Neural cell (in vitro differentiated cells): ENCODE measurements at regions not wholly inside any gene's neighbourhood (a gene's known extent, or its start where the extent isn't known, plus 50 kb on each side); places are given as distances from the start of the nearest gene placed in this dataset.

ENCODE experiments used
- H2AFZ ChIP-seq: fragments of 200-600, 300-800 bp; sonication (generic), shearing (Covaris generic); 2 replicates; pipeline ENCODE4 v1.6.0; 2014; ENCODE audit warnings: low read depth, mild to moderate bottlenecking, antibody characterized with exemption, low read length, moderate library complexity
- H3F3A ChIP-seq: fragments of 200-600 bp; shearing (Covaris generic); 2 replicates; pipeline ENCODE4 v1.6.1; 2016; ENCODE audit warnings: mild to moderate bottlenecking, moderate library complexity, mixed read lengths, antibody characterized with exemption, low read length; ENCODE audit not compliant: insufficient read depth, poor library complexity, severe bottlenecking
- H3K27ac ChIP-seq: fragments of 200-600, 300-800 bp; sonication (generic), shearing (Covaris generic); 2 replicates; pipeline ENCODE4 v1.5.1; 2014; ENCODE audit warnings: mild to moderate bottlenecking, low read length, moderate library complexity
- H3K27me3 ChIP-seq: fragments of 300-800, 200-600 bp; sonication (generic), shearing (Covaris generic); 2 replicates; pipeline ENCODE4 v1.6.0; 2014; ENCODE audit warnings: mild to moderate bottlenecking, low read depth, low read length, moderate library complexity; ENCODE audit not compliant: insufficient read depth
- H3K36me3 ChIP-seq: fragments of 300-800, 200-600 bp; sonication (generic), shearing (Covaris generic); 2 replicates; pipeline ENCODE4 v1.5.1; 2014; ENCODE audit warnings: mild to moderate bottlenecking, antibody characterized with exemption, low read length, moderate library complexity; ENCODE audit not compliant: insufficient read depth
- H3K4me2 ChIP-seq: fragments of 300-800, 200-600 bp; sonication (generic), shearing (Covaris generic); 2 replicates; pipeline ENCODE4 v1.6.0; 2014; ENCODE audit warnings: mild to moderate bottlenecking, low read length
- H3K4me3 ChIP-seq: fragments of 300-800, 200-600 bp; sonication (generic), shearing (Covaris generic); 2 replicates; pipeline ENCODE4 v1.5.1; 2014; ENCODE audit warnings: mild to moderate bottlenecking, low read length, moderate library complexity
- H3K79me2 ChIP-seq: fragments of 200-600 bp; shearing (Covaris generic); replicated peaks from 2 replicates; pipeline ENCODE4 v1.6.0; 2014; ENCODE audit warnings: mild to moderate bottlenecking, low read length, moderate library complexity; ENCODE audit not compliant: insufficient read depth
- H3K9ac ChIP-seq: fragments of 300-800, 200-600 bp; sonication (generic), shearing (Covaris generic); 2 replicates; pipeline ENCODE4 v1.6.1; 2016; ENCODE audit warnings: mild to moderate bottlenecking, low read length, mixed read lengths
- H3K9me2 ChIP-seq: fragments of 200-600 bp; shearing (Covaris generic); 2 replicates; pipeline ENCODE4 v1.6.1; 2016; ENCODE audit warnings: mild to moderate bottlenecking, low read length, mixed read lengths; ENCODE audit not compliant: insufficient read depth
- H3K9me3 ChIP-seq: fragments of 200-600, 300-800 bp; sonication (generic), shearing (Covaris generic); 2 replicates; pipeline ENCODE4 v1.6.1; 2016; ENCODE audit warnings: mild to moderate bottlenecking, mixed run types, low read length, moderate library complexity, mixed read lengths
- H4K20me1 ChIP-seq: fragments of 200-600 bp; shearing (Covaris generic); 2 replicates; pipeline ENCODE4 v1.6.1; 2016; ENCODE audit warnings: mild to moderate bottlenecking, mixed run types; ENCODE audit not compliant: insufficient read depth
- EP300 ChIP-seq: fragments of 450-650 bp; conservative IDR thresholded peaks from 2 replicates; pipeline ENCODE4 v1.6.1; 2014; ENCODE audit warnings: antibody characterized with exemption, mild to moderate bottlenecking, moderate library complexity; ENCODE audit not compliant: poor library complexity, severe bottlenecking
- EZH2 ChIP-seq: fragments of 200-600, 300-800 bp; shearing (Covaris generic), sonication (generic); IDR thresholded peaks from 2 replicates; pipeline ENCODE4 v1.6.1; 2014; ENCODE audit warnings: antibody characterized with exemption, low read length, borderline replicate concordance, mild to moderate bottlenecking; ENCODE audit not compliant: insufficient read depth, poor library complexity, severe bottlenecking
- MXI1 ChIP-seq: fragments of 450-650 bp; conservative IDR thresholded peaks from 2 replicates; pipeline ENCODE4 v1.6.1; 2014; ENCODE audit warnings: antibody characterized with exemption, mild to moderate bottlenecking; ENCODE audit not compliant: poor library complexity, severe bottlenecking
- POLR2AphosphoS5 ChIP-seq: IDR thresholded peaks from 2 replicates; pipeline ENCODE4 v1.6.1; 2012
- RAD21 ChIP-seq: fragments of 450-650 bp; conservative IDR thresholded peaks from 2 replicates; pipeline ENCODE4 v1.6.1; 2014; ENCODE audit warnings: antibody characterized with exemption, mild to moderate bottlenecking, moderate library complexity
- SMC3 ChIP-seq: fragments of 450-650 bp; conservative IDR thresholded peaks from 2 replicates; pipeline ENCODE4 v1.6.1; 2014; ENCODE audit warnings: antibody characterized with exemption, mild to moderate bottlenecking, moderate library complexity; ENCODE audit not compliant: poor library complexity
- TAF1 ChIP-seq: IDR thresholded peaks from 2 replicates; pipeline ENCODE4 v1.6.1; 2012; ENCODE audit warnings: low read depth
- TF ChIP-seq, protein P1 (sequence below): IDR thresholded peaks from 2 replicates; pipeline ENCODE4 v1.6.1; 2012; ENCODE audit warnings: borderline replicate concordance
- TF ChIP-seq, protein P2 (sequence below): fragments of 450-650 bp; IDR thresholded peaks from 2 replicates; pipeline ENCODE4 v1.5.1; 2014; ENCODE audit warnings: antibody characterized with exemption, mild to moderate bottlenecking, moderate library complexity; ENCODE audit not compliant: poor library complexity, severe bottlenecking

DNA sequence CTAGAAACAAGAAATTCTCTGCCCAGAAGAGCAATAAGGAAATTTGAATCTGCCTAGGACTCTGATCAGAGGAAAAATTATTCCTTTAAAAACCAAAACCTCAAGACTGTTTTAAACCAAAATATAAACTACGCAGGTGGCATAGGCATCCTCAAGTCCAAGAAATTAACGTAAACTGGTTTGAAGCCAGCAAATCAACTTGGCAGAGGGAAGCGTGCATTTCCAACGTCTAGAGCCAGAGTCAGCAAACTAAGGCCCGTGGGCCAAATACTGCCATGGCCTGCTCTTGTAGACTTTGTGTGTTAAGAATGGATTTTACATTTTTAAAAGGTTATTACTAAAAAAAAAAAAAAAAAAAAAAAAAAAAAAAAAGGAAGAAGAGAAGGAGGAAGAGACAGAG is 67.8 kb upstream of the VTCN1 start:
- Histone ChIP-seq H2AFZ (no peak overlapping the region), H3K9me3 (no peaks in the 10 kb centered on the region), H4K20me1 (no peaks in the 10 kb centered on the region), H3K4me2 (no peak overlapping the region), H3K36me3 (no peaks in the 10 kb centered on the region), H3K27ac (no peak overlapping the region), H3F3A (no peaks in the 10 kb centered on the region), H3K79me2 (no peaks in the 10 kb centered on the region), H3K9me2 (no peaks in the 10 kb centered on the region), H3K9ac (no peak overlapping the region), H3K27me3 (no peaks in the 10 kb centered on the region), H3K4me3 (no peak overlapping the region)
- TF ChIP-seq RAD21 (no peak), TAF1 (no peak), EP300 (no peak), SMC3 (no peak), EZH2 (no peak), POLR2AphosphoS5 (no peak), MXI1 (no peak)
- TF ChIP-seq, protein P1, sequence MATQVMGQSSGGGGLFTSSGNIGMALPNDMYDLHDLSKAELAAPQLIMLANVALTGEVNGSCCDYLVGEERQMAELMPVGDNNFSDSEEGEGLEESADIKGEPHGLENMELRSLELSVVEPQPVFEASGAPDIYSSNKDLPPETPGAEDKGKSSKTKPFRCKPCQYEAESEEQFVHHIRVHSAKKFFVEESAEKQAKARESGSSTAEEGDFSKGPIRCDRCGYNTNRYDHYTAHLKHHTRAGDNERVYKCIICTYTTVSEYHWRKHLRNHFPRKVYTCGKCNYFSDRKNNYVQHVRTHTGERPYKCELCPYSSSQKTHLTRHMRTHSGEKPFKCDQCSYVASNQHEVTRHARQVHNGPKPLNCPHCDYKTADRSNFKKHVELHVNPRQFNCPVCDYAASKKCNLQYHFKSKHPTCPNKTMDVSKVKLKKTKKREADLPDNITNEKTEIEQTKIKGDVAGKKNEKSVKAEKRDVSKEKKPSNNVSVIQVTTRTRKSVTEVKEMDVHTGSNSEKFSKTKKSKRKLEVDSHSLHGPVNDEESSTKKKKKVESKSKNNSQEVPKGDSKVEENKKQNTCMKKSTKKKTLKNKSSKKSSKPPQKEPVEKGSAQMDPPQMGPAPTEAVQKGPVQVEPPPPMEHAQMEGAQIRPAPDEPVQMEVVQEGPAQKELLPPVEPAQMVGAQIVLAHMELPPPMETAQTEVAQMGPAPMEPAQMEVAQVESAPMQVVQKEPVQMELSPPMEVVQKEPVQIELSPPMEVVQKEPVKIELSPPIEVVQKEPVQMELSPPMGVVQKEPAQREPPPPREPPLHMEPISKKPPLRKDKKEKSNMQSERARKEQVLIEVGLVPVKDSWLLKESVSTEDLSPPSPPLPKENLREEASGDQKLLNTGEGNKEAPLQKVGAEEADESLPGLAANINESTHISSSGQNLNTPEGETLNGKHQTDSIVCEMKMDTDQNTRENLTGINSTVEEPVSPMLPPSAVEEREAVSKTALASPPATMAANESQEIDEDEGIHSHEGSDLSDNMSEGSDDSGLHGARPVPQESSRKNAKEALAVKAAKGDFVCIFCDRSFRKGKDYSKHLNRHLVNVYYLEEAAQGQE = no peak
- TF ChIP-seq, protein P2, sequence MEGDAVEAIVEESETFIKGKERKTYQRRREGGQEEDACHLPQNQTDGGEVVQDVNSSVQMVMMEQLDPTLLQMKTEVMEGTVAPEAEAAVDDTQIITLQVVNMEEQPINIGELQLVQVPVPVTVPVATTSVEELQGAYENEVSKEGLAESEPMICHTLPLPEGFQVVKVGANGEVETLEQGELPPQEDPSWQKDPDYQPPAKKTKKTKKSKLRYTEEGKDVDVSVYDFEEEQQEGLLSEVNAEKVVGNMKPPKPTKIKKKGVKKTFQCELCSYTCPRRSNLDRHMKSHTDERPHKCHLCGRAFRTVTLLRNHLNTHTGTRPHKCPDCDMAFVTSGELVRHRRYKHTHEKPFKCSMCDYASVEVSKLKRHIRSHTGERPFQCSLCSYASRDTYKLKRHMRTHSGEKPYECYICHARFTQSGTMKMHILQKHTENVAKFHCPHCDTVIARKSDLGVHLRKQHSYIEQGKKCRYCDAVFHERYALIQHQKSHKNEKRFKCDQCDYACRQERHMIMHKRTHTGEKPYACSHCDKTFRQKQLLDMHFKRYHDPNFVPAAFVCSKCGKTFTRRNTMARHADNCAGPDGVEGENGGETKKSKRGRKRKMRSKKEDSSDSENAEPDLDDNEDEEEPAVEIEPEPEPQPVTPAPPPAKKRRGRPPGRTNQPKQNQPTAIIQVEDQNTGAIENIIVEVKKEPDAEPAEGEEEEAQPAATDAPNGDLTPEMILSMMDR = no peak

DNA sequence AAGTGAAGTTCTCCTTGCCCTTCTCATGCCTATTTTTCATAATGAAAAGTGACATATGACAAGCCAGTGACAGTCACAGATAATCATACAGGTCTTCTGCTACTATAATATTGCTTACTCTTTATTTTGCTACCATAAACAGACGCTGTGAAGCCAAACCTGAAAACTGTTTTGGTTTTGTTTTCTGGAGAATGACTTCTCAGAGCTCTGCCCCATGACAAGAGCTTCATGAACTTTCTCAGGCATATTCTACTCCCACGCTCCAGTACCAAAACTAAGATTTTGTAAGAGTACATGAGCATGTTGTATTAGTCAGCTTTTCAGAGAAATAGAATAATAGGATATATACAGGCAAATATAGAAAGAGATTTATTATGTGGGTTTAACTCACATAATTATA is 64.3 kb upstream of the VTCN1 start:
- Histone ChIP-seq H3F3A (no peaks in the 10 kb centered on the region), H3K27ac (no peak overlapping the region), H3K27me3 (no peaks in the 10 kb centered on the region), H3K4me2 (no peak overlapping the region), H3K9me2 (no peaks in the 10 kb centered on the region), H3K36me3 (no peaks in the 10 kb centered on the region), H2AFZ (no peak overlapping the region), H3K9me3 (peaks cover 5% of the 10 kb centered on the region), H3K9ac (no peak overlapping the region), H3K4me3 (no peak overlapping the region), H4K20me1 (no peaks in the 10 kb centered on the region), H3K79me2 (no peaks in the 10 kb centered on the region)
- no peak for TF ChIP-seq SMC3
- TF ChIP-seq, protein P2 = no peak
- TF ChIP-seq, protein P1 = no peak
- no peak for TF ChIP-seq RAD21
- TF ChIP-seq EZH2 = no peak
- no peak for TF ChIP-seq TAF1
- no peak for TF ChIP-seq EP300
- TF ChIP-seq MXI1 = no peak
- TF ChIP-seq POLR2AphosphoS5 = no peak
